ENCODE measurements at regions not wholly inside any gene's neighbourhood (a gene's known extent, or its start where the extent isn't known, plus 50 kb on each side); places are given as distances from the start of the nearest gene placed in this dataset.

GRCh38 chr9:134245179-134245578 lies 80.8 kb upstream of the RNU6ATAC start:
- no peak for DNase-seq (ENCODE audit: low read depth in 2 of 2)

DNA sequence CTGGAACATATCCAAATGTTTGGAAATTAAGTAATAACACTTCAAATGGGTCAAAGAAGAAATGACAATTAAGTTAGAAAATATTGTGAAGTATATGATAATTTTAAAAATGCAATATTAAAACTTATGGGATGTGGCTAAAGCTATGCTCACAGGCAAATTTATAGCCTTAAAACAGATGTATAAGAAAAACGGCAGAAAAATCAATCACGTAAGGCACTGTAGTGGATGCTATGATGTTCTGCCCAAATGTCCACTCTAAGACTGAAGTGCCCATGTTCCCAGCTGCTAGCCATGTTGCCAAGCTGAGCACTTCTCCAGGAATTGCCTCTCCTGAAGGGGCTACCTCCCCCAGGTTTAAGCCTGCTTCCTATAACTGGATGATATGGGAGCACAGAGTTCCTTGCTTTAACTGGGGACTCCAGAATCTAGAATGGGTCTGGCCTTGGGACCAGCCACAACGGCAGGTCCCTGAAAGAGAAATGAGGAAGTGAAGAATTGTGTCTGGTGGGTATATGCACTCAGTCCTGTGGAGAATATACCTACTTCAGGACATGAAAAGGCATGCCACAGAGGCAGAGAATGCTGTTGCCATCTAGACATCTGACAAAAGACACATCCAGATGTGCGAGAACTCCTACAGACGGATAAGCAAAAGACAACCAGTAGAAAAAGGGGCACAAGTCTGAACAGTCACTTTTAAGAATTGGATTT lies 78.2 kb upstream of the RXRA start:
- no peak for DNase-seq (ENCODE audit: low read depth in 2 of 2)

DNA sequence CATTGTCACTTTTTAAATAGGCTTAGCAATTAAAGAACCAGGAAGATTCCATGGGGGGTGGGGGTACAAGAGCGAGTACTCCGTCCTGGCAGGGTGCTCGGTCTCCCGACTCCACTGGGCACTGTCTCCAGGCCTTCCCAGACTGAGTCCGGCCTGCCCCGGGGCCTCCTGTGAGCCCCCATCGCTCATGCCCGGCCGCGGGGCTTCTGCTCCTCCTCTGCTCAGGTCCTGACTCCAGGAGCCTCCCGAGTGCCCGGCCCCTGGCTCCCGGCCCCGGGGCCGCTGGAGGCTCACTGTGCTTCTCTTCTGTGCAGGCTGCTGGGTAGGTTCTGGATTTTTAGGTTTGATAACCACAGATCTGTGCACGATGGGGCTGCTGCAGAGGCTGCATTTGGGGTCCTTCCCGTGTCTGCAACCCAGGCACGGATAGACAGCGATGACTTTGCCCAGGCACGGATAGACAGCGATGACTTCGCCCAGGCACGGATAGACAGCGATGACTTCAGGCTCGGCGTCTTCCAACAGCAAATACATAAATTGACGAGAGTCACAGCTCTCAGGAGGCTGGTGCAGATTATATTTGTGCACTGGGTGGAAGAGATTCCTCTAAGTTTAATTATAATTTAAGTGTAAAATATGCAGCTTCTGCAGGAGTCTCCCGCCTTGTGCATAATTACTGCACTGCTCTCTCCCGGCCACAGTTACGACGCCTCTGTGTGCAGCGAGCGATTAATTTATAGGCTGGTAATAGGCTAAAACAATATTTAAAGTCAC lies 74.8 kb upstream of the RXRA start:
- DNase-seq (ENCODE audit: low read depth in 2 of 2): no peak

DNA sequence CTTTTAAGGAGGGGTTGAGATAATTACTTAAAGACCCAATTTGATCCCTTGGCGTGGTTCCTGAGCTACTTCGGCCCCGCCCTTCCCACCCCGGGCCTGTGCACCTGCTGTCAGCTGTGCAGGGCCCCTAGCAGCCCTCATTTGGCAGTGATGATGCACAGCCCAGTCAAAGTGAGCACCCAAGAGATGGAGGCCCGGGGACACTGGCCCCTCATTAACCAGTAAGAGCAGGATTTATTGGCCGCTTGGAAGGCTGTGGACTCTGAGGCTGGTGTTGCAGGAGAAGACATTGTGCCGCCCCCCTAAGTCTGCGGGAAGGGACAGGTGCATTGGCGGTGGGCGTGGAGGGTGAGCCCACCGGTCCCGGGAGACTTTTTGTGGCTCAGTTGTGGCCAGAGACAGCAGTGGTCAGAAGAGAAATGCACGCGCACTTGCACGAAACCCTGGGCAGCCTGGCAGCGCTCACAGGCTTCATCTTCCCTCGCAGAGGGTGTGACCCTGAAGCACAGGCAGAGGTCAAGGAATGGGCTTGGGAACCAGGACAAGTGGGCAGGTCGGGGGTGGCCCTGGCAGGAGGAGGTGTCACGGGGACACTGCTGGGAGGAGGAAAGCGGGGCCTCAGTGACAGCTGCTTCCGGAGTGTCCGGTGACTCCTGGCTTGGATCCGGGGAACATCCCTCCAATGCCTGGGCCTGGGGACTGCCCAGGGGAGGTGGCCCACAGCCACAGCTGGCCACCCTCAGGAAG lies 74.0 kb upstream of the RXRA start:
- no peak for DNase-seq (ENCODE audit: low read depth in 2 of 2)

GRCh38 chr9:134253606-134254205 lies 72.5 kb upstream of the RXRA start:
- DNase-seq (ENCODE audit: low read depth in 2 of 2): peak in 1 of 2 experiments; percentile 6

GRCh38 chr9:134258332-134258731 lies 67.9 kb upstream of the RXRA start:
- no peak for DNase-seq (ENCODE audit: low read depth in 2 of 2)

- DNase-seq (ENCODE audit: low read depth in 2 of 2): no peak
These were observed 67.3 kb upstream of the RXRA start for GRCh38 chr9:134258828-134259546.

- DNase-seq (ENCODE audit: low read depth in 2 of 2): no peak
These were observed 66.5 kb upstream of the RXRA start for GRCh38 chr9:134259708-134260107.

DNA sequence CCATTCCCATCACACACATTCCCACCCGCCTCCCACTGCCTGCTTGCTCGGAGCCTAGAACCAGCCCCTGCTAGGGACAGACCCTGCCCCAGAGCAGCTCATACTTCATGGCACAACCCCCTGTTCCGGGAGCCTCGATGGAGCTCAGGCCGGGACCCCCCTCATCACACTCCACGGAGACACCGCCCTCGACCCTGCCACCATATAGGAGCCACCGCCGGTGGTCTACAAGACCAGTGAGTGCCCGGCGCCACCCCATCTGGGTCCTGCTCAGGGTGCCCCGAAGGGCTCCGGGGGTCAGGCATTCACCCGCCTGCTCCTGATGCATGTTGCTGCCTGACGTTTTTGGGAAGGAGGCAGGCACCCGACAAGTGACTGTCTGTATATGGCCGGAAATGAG lies 65.5 kb upstream of the RXRA start:
- DNase-seq (ENCODE audit: low read depth in 2 of 2): no peak

DNA sequence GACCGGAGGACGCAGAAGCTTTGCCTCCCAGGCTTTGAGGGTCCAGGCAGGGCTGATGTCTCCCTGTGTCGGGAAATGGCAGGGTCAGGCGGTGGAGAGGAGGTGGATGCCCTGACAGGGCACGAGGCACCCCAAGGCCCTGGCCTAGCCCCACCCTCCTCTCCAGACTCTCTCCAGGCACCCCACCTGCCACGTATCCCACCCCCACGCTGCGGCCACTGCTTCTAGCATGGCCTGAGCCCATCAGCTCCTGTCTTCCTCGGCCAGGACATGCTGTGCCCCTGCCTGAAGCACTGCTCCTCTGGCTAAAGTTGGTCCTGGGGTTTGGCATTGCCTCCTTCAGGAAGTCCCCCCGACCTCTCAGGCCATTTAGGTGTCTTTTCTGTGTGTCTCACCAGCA lies 64.2 kb upstream of the RXRA start:
- DNase-seq (ENCODE audit: low read depth in 2 of 2): no peak

DNA sequence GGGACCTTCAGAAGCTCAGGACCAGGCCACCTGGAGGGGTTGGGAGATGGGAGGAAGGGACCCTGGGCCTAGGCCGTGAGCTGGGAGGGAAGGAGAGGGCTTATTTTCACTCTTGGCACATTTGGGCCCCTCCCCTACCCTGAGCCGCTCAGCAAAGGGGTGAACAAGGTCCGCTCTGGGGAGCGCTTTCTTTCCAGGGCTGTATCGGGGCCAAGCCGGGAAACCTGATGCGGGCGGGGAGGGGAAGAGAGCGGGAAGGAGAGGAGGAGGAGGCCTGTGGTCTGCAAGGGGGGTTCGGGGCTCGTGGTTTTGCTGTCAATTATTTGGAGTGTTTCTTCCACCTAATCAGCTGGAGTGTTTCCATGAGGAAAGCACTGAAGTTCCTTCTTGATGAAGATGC lies 62.7 kb upstream of the RXRA start:
- no peak for DNase-seq (ENCODE audit: low read depth in 2 of 2)

GRCh38 chr9:134264169-134264568 lies 62.1 kb upstream of the RXRA start:
- DNase-seq (ENCODE audit: low read depth in 2 of 2): no peak

DNA sequence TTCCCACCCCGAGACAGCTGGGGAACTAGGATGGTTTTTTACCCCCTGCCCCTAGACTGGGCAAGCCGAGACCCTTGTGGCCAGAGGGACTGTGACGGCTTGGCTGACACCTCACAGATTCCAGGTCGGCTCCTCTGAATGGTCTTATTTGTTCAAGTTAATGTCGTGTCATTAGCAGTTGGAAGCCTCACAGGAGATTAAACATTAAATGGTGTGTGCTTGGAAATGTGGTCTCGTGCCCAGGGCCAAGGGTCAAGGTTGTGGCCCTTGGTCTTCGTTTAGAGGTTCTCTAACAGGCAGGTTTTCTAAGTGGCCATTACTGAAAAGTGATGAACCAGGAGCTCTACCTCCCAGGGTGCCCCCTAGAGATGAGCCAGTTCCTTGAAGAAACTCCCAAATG lies 61.2 kb upstream of the RXRA start:
- no peak for DNase-seq (ENCODE audit: low read depth in 2 of 2)

- no peak for DNase-seq (ENCODE audit: low read depth in 2 of 2)
These were observed 59.8 kb upstream of the RXRA start for GRCh38 chr9:134266418-134266817.

DNA sequence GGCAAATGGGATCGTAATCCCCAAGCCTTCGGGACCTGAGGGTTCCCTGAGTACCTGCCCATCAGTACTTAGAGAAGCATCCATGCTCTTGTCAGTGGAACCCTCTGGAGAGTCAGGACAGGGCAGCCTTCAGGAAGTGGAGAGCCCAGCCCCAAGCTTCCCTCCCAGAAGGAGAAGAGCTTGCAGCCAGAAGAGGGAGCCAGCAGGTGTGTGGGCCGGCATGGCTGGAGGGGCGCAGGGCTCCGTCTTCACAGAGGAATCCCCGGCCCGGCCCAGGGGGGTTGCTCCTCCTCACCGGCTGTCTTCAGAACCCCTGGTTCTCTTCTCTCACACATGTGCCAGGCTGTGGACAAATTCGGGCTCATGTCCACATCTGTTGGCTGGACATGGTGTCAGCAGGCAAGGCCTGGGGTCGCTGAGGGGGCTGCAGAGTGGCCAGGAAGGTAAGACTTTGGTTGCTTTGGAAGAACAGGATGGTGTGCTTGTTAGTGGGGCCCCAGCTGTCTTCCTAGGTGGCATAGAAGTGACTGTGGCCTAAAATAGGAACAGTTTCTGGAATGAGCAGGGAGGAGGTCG lies 58.9 kb upstream of the RXRA start:
- no peak for DNase-seq (ENCODE audit: low read depth in 2 of 2)

DNA sequence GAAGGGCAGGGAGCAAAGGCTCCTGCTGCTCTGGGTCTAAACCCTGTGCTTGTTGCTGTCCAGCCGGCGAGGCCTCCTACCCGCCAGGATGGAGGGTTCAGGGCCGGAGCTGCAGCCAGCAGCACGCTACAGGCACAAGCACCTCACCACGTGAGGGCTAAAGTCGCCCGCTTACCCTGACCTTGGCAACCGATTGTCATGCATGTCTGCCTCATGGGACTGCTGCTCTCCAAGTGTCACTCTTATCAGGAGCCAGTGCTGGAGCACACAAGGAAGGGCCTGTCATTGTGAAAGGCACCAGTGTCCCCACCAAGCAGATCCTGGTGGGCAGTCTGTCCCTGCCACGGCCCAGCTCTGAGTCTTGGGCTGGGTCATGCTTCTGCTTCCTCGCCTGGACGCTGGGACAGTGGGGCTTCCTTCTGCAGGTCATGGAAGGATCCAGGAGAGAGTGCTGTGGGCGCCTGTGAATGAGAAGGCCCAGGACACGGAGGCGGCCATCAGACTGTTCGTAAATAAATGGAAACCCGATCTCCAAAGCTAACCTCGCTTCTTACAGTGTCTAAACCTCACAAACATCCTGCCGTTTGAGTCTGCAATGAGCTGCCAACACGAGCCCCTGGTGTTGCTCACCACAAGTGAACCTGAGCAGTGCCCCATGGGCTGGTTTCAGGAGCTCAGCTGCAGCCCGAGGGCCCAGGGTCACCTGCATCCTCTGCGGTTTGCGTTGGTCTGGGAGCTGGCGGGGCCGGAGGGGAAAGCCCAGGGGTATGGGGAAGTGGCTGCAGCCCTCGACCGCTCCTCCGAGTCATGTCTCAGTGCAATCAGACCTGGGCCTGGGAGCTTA lies 58.2 kb upstream of the RXRA start:
- no peak for DNase-seq (ENCODE audit: low read depth in 2 of 2)

- DNase-seq (ENCODE audit: low read depth in 2 of 2): no peak
These were observed 57.5 kb upstream of the RXRA start for GRCh38 chr9:134268747-134269146.

- DNase-seq (ENCODE audit: low read depth in 2 of 2): no peak
These were observed 54.6 kb upstream of the RXRA start for GRCh38 chr9:134271338-134272301.

All from fibroblast of skin of left quadriceps (primary cell).